Tibial nerve (tissue), 4 donors: ENCODE measurements at regions not wholly inside any gene's neighbourhood (a gene's known extent, or its start where the extent isn't known, plus 50 kb on each side); places are given as distances from the start of the nearest gene placed in this dataset.
A peak's percentile ranks its signal among the peaks of the same experiment; 100 is the strongest.

Source experiments
- DNase-seq, 2 donors: peaks; one replicate each; pipeline ENCODE4 v3.0.0-alpha.2; 2019; ENCODE audit warnings: low spot score in 2 of 2
- H3K27ac ChIP-seq, 4 donors: fragments of 200-600 bp; sonication (generic) in 3 of 4; one replicate each; pipeline ENCODE4 v1.5.1; 2017 to 2019; ENCODE audit warnings: mild to moderate bottlenecking in 1 of 4
- H3K27me3 ChIP-seq, 2 donors: fragments of 200-600 bp; sonication (generic) in 1 of 2; one replicate each; pipeline versions ENCODE4 v1.5.1 to v1.6.0; 2017 to 2019
- H3K36me3 ChIP-seq, 3 donors: fragments of 200-600 bp; sonication (generic); one replicate each; pipeline ENCODE4 v1.5.1; 2018 to 2019
- H3K4me1 ChIP-seq, 4 donors: fragments of 200-600 bp; sonication (generic) in 3 of 4; one replicate each; pipeline ENCODE4 v1.5.1; 2017 to 2019
- H3K4me3 ChIP-seq, 4 donors: fragments of 200-600 bp; sonication (generic) in 3 of 4; one replicate each; pipeline ENCODE4 v1.5.1; 2017 to 2019; ENCODE audit warnings: mild to moderate bottlenecking in 1 of 4, moderate library complexity in 1 of 4
- H3K9me3 ChIP-seq, 4 donors: fragments of 200-600 bp; sonication (generic) in 3 of 4; one replicate each; pipeline ENCODE4 v1.5.1; 2017 to 2019
- EP300 ChIP-seq, 2 donors: sonication (generic); formaldehyde crosslinking; IDR thresholded peaks; one replicate each; pipeline ENCODE4 v1.6.1; 2017; ENCODE audit warnings: antibody characterized with exemption in 2 of 2, mild to moderate bottlenecking in 1 of 2
- POLR2A ChIP-seq, 2 donors: fragments of 450-650 bp; IDR thresholded peaks; one replicate each; pipeline ENCODE4 v1.6.1; 2017; ENCODE audit warnings: antibody characterized with exemption in 2 of 2, mild to moderate bottlenecking in 2 of 2, moderate library complexity in 2 of 2
- WGBS, 2 donors: methylation state at CpG; one replicate each; pipeline ENCODE4 v1.1.5; 2018; 5-methylcytosine and 5-hydroxymethylcytosine counted together
- TF ChIP-seq, protein P1 (sequence below), 5 experiments: fragments of 200-600 bp in 3 of 5; fragments of 450-650 bp in 2 of 5; sonication (generic) in 3 of 5; IDR thresholded peaks; one replicate each; pipeline ENCODE4 v1.5.1; 2016 to 2019; ENCODE audit warnings: antibody characterized with exemption in 5 of 5, mild to moderate bottlenecking in 3 of 5, moderate library complexity in 2 of 5

- Histone ChIP-seq H3K9me3 (no peaks in the 10 kb centered on the region), H3K27me3 (no peaks in the 10 kb centered on the region), H3K27ac (no peak overlapping the region), H3K36me3 (no peaks in the 10 kb centered on the region), H3K4me1 (no peaks in the 10 kb centered on the region), H3K4me3 (no peak overlapping the region)
- DNase-seq, result no peak
- WGBS, 2 donors, result 74 to 76% methylated on average over 3 of the region's 3 CpGs
- no peak for TF ChIP-seq POLR2A (IDR thresholded peaks at IDR 0.05)
- TF ChIP-seq, protein P1, sequence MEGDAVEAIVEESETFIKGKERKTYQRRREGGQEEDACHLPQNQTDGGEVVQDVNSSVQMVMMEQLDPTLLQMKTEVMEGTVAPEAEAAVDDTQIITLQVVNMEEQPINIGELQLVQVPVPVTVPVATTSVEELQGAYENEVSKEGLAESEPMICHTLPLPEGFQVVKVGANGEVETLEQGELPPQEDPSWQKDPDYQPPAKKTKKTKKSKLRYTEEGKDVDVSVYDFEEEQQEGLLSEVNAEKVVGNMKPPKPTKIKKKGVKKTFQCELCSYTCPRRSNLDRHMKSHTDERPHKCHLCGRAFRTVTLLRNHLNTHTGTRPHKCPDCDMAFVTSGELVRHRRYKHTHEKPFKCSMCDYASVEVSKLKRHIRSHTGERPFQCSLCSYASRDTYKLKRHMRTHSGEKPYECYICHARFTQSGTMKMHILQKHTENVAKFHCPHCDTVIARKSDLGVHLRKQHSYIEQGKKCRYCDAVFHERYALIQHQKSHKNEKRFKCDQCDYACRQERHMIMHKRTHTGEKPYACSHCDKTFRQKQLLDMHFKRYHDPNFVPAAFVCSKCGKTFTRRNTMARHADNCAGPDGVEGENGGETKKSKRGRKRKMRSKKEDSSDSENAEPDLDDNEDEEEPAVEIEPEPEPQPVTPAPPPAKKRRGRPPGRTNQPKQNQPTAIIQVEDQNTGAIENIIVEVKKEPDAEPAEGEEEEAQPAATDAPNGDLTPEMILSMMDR (IDR thresholded peaks at IDR 0.05), result peak in 2 of 5 experiments; percentile 7 to 15
Observed at GRCh38 chr4:163048447-163048846, 118.2 kb downstream of the NAF1 start.

- H3K36me3 ChIP-seq, result no peaks in the 10 kb centered on the region
- no peak for TF ChIP-seq EP300 (IDR thresholded peaks at IDR 0.05)
- TF ChIP-seq POLR2A (IDR thresholded peaks at IDR 0.05), result no peak
- TF ChIP-seq, protein P1 (IDR thresholded peaks at IDR 0.05), result no peak
- H3K4me1 ChIP-seq, result no peaks in the 10 kb centered on the region
- DNase-seq, result no peak
- no peak overlapping the region for H3K27ac ChIP-seq
- no peak overlapping the region for H3K4me3 ChIP-seq
- H3K9me3 ChIP-seq, result peaks cover 0 to 7% (median 0%) of the 10 kb centered on the region in 4 donors
- WGBS, 2 donors, result 82 to 86% methylated on average over 3 of the region's 3 CpGs
- H3K27me3 ChIP-seq, result no peaks in the 10 kb centered on the region
Observed at GRCh38 chr4:163042306-163042705, 124.4 kb downstream of the NAF1 start.

DNA sequence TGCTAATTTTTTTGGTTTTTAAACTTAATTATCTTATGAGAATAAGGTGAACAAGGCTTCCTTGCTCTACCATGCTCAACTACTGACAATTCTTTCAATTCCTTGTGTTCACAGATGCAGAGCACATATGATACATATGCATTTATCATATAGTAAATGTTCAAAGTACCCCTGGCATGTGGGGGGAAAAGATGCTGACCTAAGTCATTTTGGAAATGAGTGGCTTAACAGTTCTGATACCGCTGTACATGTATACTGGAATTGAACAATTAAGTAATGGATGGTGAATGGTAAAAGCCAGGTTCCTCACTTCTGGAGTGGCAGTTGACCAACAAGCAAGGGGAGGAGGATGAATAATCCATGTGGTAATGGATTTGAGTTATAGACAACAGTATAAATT lies 149.6 kb downstream of the NAF1 start:
- H3K9me3 ChIP-seq, result peaks cover 0 to under 1% (median 0%) of the 10 kb centered on the region in 4 donors
- H3K4me3 ChIP-seq, result no peak overlapping the region
- WGBS, 2 donors, result 98 to 100% methylated on average over 1 of the region's 1 CpG
- TF ChIP-seq, protein P1 (IDR thresholded peaks at IDR 0.05), result no peak
- TF ChIP-seq EP300 (IDR thresholded peaks at IDR 0.05) (no peak), POLR2A (IDR thresholded peaks at IDR 0.05) (no peak)
- H3K36me3 ChIP-seq, result no peaks in the 10 kb centered on the region
- no peaks in the 10 kb centered on the region for H3K27me3 ChIP-seq
- no peak for DNase-seq
- H3K4me1 ChIP-seq, result no peaks in the 10 kb centered on the region
- H3K27ac ChIP-seq, result no peak overlapping the region

- H3K4me3 ChIP-seq, result no peak overlapping the region
- no peak for TF ChIP-seq POLR2A (IDR thresholded peaks at IDR 0.05)
- no peak for TF ChIP-seq EP300 (IDR thresholded peaks at IDR 0.05)
- TF ChIP-seq, protein P1 (IDR thresholded peaks at IDR 0.05), result no peak
- no peaks in the 10 kb centered on the region for H3K27me3 ChIP-seq
- H3K27ac ChIP-seq, result no peak overlapping the region
- no peaks in the 10 kb centered on the region for H3K36me3 ChIP-seq
- peaks cover 0 to 10% (median 1%) of the 10 kb centered on the region in 4 donors for H3K9me3 ChIP-seq
- 26 to 35% methylated on average over 4 of the region's 4 CpGs for WGBS, 2 donors
- no peaks in the 10 kb centered on the region for H3K4me1 ChIP-seq
- DNase-seq, result no peak
Observed at GRCh38 chr4:163012816-163013215, 153.9 kb downstream of the NAF1 start.

DNA sequence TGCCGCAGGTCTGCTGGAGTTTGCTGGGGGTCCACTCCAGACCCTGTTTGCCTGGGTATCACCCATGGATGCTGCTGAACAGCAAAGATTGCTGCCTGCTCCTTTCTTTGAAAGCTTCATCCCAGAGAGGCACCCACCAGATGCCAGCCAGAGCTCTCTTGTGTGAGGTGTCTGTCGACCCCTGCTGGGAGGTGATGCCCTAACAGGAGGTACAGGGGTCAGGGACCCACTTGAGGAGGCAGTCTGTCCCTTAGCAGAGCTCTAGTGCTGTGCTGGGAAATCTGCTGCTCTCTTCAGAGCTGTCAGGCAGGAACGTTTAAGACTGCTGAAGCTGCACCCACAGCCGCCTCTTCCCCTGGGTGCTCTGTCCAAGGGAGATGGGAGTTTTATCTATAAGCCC lies 162.7 kb downstream of the NAF1 start:
- WGBS, 2 donors, result 73 to 77% methylated on average over 3 to 4 of the region's 4 CpGs
- Histone ChIP-seq H3K27ac (no peak overlapping the region), H3K36me3 (no peaks in the 10 kb centered on the region), H3K4me1 (no peaks in the 10 kb centered on the region), H3K9me3 (peaks cover 0 to 14% (median 0%) of the 10 kb centered on the region in 4 donors), H3K4me3 (no peak overlapping the region), H3K27me3 (no peaks in the 10 kb centered on the region)
- no peak for DNase-seq
- TF ChIP-seq, protein P1 (IDR thresholded peaks at IDR 0.05), result no peak
- no peak for TF ChIP-seq EP300 (IDR thresholded peaks at IDR 0.05)
- no peak for TF ChIP-seq POLR2A (IDR thresholded peaks at IDR 0.05)
